ENCODE measurements at regions not wholly inside any gene's neighbourhood (a gene's known extent, or its start where the extent isn't known, plus 50 kb on each side); places are given as distances from the start of the nearest gene placed in this dataset.

- in situ Hi-C loops (cut with HindIII; ENCODE audit: low pct_unique_long_range_greater_than_20kb, low sequenced_read_pairs), result no loop called here
- no peak for TF ChIP-seq JUND (IDR thresholded peaks at IDR 0.05; ENCODE audit: low read depth)
- DNase-seq (ENCODE audit: low read depth in 1 of 2, low spot score in 1 of 2), result no peak
These were observed 154.8 kb upstream of the PRKD1 start for GRCh38 chr14:30082486-30082885.

- no peak for DNase-seq (ENCODE audit: low read depth in 1 of 2, low spot score in 1 of 2)
- in situ Hi-C loops (cut with HindIII; ENCODE audit: low pct_unique_long_range_greater_than_20kb, low sequenced_read_pairs), result no loop called here
- TF ChIP-seq JUND (IDR thresholded peaks at IDR 0.05; ENCODE audit: low read depth), result no peak
These were observed 157.2 kb upstream of the PRKD1 start for GRCh38 chr14:30084811-30085210.

GRCh38 chr14:30085943-30086342 lies 158.3 kb upstream of the PRKD1 start:
- DNase-seq (ENCODE audit: low read depth in 1 of 2, low spot score in 1 of 2), result no peak
- in situ Hi-C loops (cut with HindIII; ENCODE audit: low pct_unique_long_range_greater_than_20kb, low sequenced_read_pairs), result no loop called here
- no peak for TF ChIP-seq JUND (IDR thresholded peaks at IDR 0.05; ENCODE audit: low read depth)

GRCh38 chr14:30088620-30089019 lies 161.0 kb upstream of the PRKD1 start:
- no peak for TF ChIP-seq JUND (IDR thresholded peaks at IDR 0.05; ENCODE audit: low read depth)
- in situ Hi-C loops (cut with HindIII; ENCODE audit: low pct_unique_long_range_greater_than_20kb, low sequenced_read_pairs), result no loop called here
- DNase-seq (ENCODE audit: low read depth in 1 of 2, low spot score in 1 of 2), result no peak

- no peak for DNase-seq (ENCODE audit: low read depth in 1 of 2, low spot score in 1 of 2)
- in situ Hi-C loops (cut with HindIII; ENCODE audit: low pct_unique_long_range_greater_than_20kb, low sequenced_read_pairs), result no loop called here
- no peak for TF ChIP-seq JUND (IDR thresholded peaks at IDR 0.05; ENCODE audit: low read depth)
These were observed 181.5 kb upstream of the PRKD1 start for GRCh38 chr14:30108975-30109700.

GRCh38 chr14:30114051-30114450 lies 186.4 kb upstream of the PRKD1 start:
- in situ Hi-C loops (cut with HindIII; ENCODE audit: low pct_unique_long_range_greater_than_20kb, low sequenced_read_pairs), result no loop called here
- no peak for TF ChIP-seq JUND (IDR thresholded peaks at IDR 0.05; ENCODE audit: low read depth)
- DNase-seq (ENCODE audit: low read depth in 1 of 2, low spot score in 1 of 2), result no peak

GRCh38 chr14:30115756-30116155 lies 188.1 kb upstream of the PRKD1 start:
- no peak for TF ChIP-seq JUND (IDR thresholded peaks at IDR 0.05; ENCODE audit: low read depth)
- in situ Hi-C loops (cut with HindIII; ENCODE audit: low pct_unique_long_range_greater_than_20kb, low sequenced_read_pairs), result no loop called here
- no peak for DNase-seq (ENCODE audit: low read depth in 1 of 2, low spot score in 1 of 2)

- TF ChIP-seq JUND (IDR thresholded peaks at IDR 0.05; ENCODE audit: low read depth), result no peak
- in situ Hi-C loops (cut with HindIII; ENCODE audit: low pct_unique_long_range_greater_than_20kb, low sequenced_read_pairs), result no loop called here
- no peak for DNase-seq (ENCODE audit: low read depth in 1 of 2, low spot score in 1 of 2)
These were observed 191.5 kb upstream of the PRKD1 start for GRCh38 chr14:30118992-30119640.

GRCh38 chr14:30125322-30125979 lies 197.8 kb upstream of the PRKD1 start:
- in situ Hi-C loops (cut with HindIII; ENCODE audit: low pct_unique_long_range_greater_than_20kb, low sequenced_read_pairs), result no loop called here
- no peak for DNase-seq (ENCODE audit: low read depth in 1 of 2, low spot score in 1 of 2)
- TF ChIP-seq JUND (IDR thresholded peaks at IDR 0.05; ENCODE audit: low read depth), result no peak

- TF ChIP-seq JUND (IDR thresholded peaks at IDR 0.05; ENCODE audit: low read depth), result no peak
- no peak for DNase-seq (ENCODE audit: low read depth in 1 of 2, low spot score in 1 of 2)
- in situ Hi-C loops (cut with HindIII; ENCODE audit: low pct_unique_long_range_greater_than_20kb, low sequenced_read_pairs), result no loop called here
These were observed 202.2 kb upstream of the PRKD1 start for GRCh38 chr14:30129807-30130206.

- no peak for TF ChIP-seq JUND (IDR thresholded peaks at IDR 0.05; ENCODE audit: low read depth)
- in situ Hi-C loops (cut with HindIII; ENCODE audit: low pct_unique_long_range_greater_than_20kb, low sequenced_read_pairs), result no loop called here
- DNase-seq (ENCODE audit: low read depth in 1 of 2, low spot score in 1 of 2), result no peak
These were observed 204.0 kb upstream of the PRKD1 start for GRCh38 chr14:30131581-30132097.

- no peak for TF ChIP-seq JUND (IDR thresholded peaks at IDR 0.05; ENCODE audit: low read depth)
- in situ Hi-C loops (cut with HindIII; ENCODE audit: low pct_unique_long_range_greater_than_20kb, low sequenced_read_pairs), result no loop called here
- DNase-seq (ENCODE audit: low read depth in 1 of 2, low spot score in 1 of 2), result no peak
These were observed 204.5 kb upstream of the PRKD1 start for GRCh38 chr14:30132196-30132595.

- no peak for TF ChIP-seq JUND (IDR thresholded peaks at IDR 0.05; ENCODE audit: low read depth)
- no peak for DNase-seq (ENCODE audit: low read depth in 1 of 2, low spot score in 1 of 2)
- in situ Hi-C loops (cut with HindIII; ENCODE audit: low pct_unique_long_range_greater_than_20kb, low sequenced_read_pairs), result no loop called here
These were observed 207.3 kb upstream of the PRKD1 start for GRCh38 chr14:30134936-30135335.

All from T47D (cell line).